ENCODE measurements at regions not wholly inside any gene's neighbourhood (a gene's known extent, or its start where the extent isn't known, plus 50 kb on each side); places are given as distances from the start of the nearest gene placed in this dataset.

- no peak overlapping the region for H3K4me2 ChIP-seq (ENCODE audit: low read length)
Observed at GRCh38 chr3:74403307-74403706, 211.2 kb downstream of the CNTN3 start.

DNA sequence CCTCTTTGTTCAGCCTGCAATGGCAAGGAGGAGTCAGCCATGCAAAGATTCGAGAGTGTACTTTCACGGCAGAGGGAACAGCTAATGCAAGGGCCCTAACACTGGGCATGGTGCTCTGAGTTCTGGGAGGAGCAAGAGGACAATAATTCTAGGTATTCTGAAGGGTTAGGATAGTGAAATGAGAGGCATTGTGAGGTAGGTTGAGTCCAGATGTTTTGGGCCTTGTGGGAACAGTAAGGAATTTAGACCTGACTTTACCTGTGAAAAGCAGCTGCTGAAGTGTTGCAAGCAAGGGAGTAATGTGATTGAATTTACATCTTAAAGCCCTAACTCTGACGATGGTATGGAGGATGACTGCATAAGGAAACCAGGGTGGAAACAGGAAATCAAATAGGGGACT lies 211.6 kb downstream of the CNTN3 start:
- no peak overlapping the region for H3K4me3 ChIP-seq (ENCODE audit: low read length)
- H3K9me3 ChIP-seq (ENCODE audit: low read length) = peaks cover 3% of the 10 kb centered on the region
- H4K20me1 ChIP-seq (ENCODE audit: insufficient read depth) = no peaks in the 10 kb centered on the region
- H3K9me2 ChIP-seq (ENCODE audit: insufficient read depth, low read length) = no peaks in the 10 kb centered on the region
- no peaks in the 10 kb centered on the region for H3K27me3 ChIP-seq (ENCODE audit: insufficient read depth, low read depth, low read length)
- no peaks in the 10 kb centered on the region for H3K36me3 ChIP-seq (ENCODE audit: insufficient read depth, low read length)
- H3F3A ChIP-seq (ENCODE audit: insufficient read depth, low read length, poor library complexity, severe bottlenecking) = no peaks in the 10 kb centered on the region
- no peak overlapping the region for H3K9ac ChIP-seq (ENCODE audit: low read length)
- TF ChIP-seq POLR2AphosphoS5 (IDR thresholded peaks at IDR 0.05) (no peak), SMC3 (conservative IDR thresholded peaks at IDR 0.05; ENCODE audit: poor library complexity) (no peak), TAF1 (IDR thresholded peaks at IDR 0.05; ENCODE audit: low read depth) (no peak), MXI1 (conservative IDR thresholded peaks at IDR 0.05; ENCODE audit: poor library complexity, severe bottlenecking) (no peak), EP300 (conservative IDR thresholded peaks at IDR 0.05; ENCODE audit: poor library complexity, severe bottlenecking) (no peak), EZH2 (IDR thresholded peaks at IDR 0.05; ENCODE audit: borderline replicate concordance, insufficient read depth, low read length, poor library complexity, severe bottlenecking) (no peak), REST (IDR thresholded peaks at IDR 0.05; ENCODE audit: borderline replicate concordance) (no peak), RAD21 (conservative IDR thresholded peaks at IDR 0.05) (no peak)
- TF ChIP-seq, protein P1, sequence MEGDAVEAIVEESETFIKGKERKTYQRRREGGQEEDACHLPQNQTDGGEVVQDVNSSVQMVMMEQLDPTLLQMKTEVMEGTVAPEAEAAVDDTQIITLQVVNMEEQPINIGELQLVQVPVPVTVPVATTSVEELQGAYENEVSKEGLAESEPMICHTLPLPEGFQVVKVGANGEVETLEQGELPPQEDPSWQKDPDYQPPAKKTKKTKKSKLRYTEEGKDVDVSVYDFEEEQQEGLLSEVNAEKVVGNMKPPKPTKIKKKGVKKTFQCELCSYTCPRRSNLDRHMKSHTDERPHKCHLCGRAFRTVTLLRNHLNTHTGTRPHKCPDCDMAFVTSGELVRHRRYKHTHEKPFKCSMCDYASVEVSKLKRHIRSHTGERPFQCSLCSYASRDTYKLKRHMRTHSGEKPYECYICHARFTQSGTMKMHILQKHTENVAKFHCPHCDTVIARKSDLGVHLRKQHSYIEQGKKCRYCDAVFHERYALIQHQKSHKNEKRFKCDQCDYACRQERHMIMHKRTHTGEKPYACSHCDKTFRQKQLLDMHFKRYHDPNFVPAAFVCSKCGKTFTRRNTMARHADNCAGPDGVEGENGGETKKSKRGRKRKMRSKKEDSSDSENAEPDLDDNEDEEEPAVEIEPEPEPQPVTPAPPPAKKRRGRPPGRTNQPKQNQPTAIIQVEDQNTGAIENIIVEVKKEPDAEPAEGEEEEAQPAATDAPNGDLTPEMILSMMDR (IDR thresholded peaks at IDR 0.05; ENCODE audit: poor library complexity, severe bottlenecking) = no peak
- H2AFZ ChIP-seq (ENCODE audit: low read depth, low read length) = no peak overlapping the region
- H3K4me2 ChIP-seq (ENCODE audit: low read length) = no peak overlapping the region
- H3K27ac ChIP-seq (ENCODE audit: low read length) = no peak overlapping the region
- no peaks in the 10 kb centered on the region for H3K79me2 ChIP-seq (replicated peaks; ENCODE audit: insufficient read depth, low read length)

More at GRCh38 chr3:74403307-74403706, 211.2 kb downstream of the CNTN3 start:
- Histone ChIP-seq H3K4me3 (ENCODE audit: low read length) (no peak overlapping the region), H2AFZ (ENCODE audit: low read depth, low read length) (no peak overlapping the region), H3K36me3 (ENCODE audit: insufficient read depth, low read length) (no peaks in the 10 kb centered on the region), H3F3A (ENCODE audit: insufficient read depth, low read length, poor library complexity, severe bottlenecking) (no peaks in the 10 kb centered on the region), H4K20me1 (ENCODE audit: insufficient read depth) (no peaks in the 10 kb centered on the region), H3K9me2 (ENCODE audit: insufficient read depth, low read length) (no peaks in the 10 kb centered on the region), H3K27ac (ENCODE audit: low read length) (no peak overlapping the region), H3K9me3 (ENCODE audit: low read length) (no peaks in the 10 kb centered on the region), H3K27me3 (ENCODE audit: insufficient read depth, low read depth, low read length) (no peaks in the 10 kb centered on the region), H3K79me2 (replicated peaks; ENCODE audit: insufficient read depth, low read length) (no peaks in the 10 kb centered on the region), H3K9ac (ENCODE audit: low read length) (no peak overlapping the region)
- TF ChIP-seq POLR2AphosphoS5 (IDR thresholded peaks at IDR 0.05) (no peak), RAD21 (conservative IDR thresholded peaks at IDR 0.05) (no peak), EP300 (conservative IDR thresholded peaks at IDR 0.05; ENCODE audit: poor library complexity, severe bottlenecking) (no peak), MXI1 (conservative IDR thresholded peaks at IDR 0.05; ENCODE audit: poor library complexity, severe bottlenecking) (no peak), TAF1 (IDR thresholded peaks at IDR 0.05; ENCODE audit: low read depth) (no peak), SMC3 (conservative IDR thresholded peaks at IDR 0.05; ENCODE audit: poor library complexity) (no peak), EZH2 (IDR thresholded peaks at IDR 0.05; ENCODE audit: borderline replicate concordance, insufficient read depth, low read length, poor library complexity, severe bottlenecking) (no peak), REST (IDR thresholded peaks at IDR 0.05; ENCODE audit: borderline replicate concordance) (no peak)
- TF ChIP-seq, protein P1 (IDR thresholded peaks at IDR 0.05; ENCODE audit: poor library complexity, severe bottlenecking) = no peak
